GM12878 (cell line): ENCODE measurements at regions not wholly inside any gene's neighbourhood (a gene's known extent, or its start where the extent isn't known, plus 50 kb on each side); places are given as distances from the start of the nearest gene placed in this dataset.

Experiments
- CTCF ChIP-seq, 3 experiments: IDR thresholded peaks in 2 of 3; conservative IDR thresholded peaks in 1 of 3; 2 replicates each; pipeline ENCODE4 v1.5.1; 2011; ENCODE audit warnings: low read depth in 3 of 3, low read length in 3 of 3, mild to moderate bottlenecking in 3 of 3, control low read depth in 2 of 3, moderate library complexity in 2 of 3, inconsistent platforms in 1 of 3, mixed read lengths in 1 of 3; ENCODE audit not compliant: control insufficient read depth in 2 of 3, insufficient read depth in 1 of 3; ENCODE audit errors: extremely low read depth in 1 of 3
- ELK1 ChIP-seq: IDR thresholded peaks from 2 replicates; pipeline ENCODE4 v1.6.1; 2012; ENCODE audit warnings: low read depth, low read length, improper control_type of control experiment
- JUNB ChIP-seq: IDR thresholded peaks from 2 replicates; pipeline ENCODE4 v1.6.1; 2016; ENCODE audit warnings: antibody characterized with exemption, mild to moderate bottlenecking
- KDM1A ChIP-seq: fragments of 200-600 bp; sonication (generic); IDR thresholded peaks from 2 replicates; pipeline ENCODE4 v1.6.1; 2016; ENCODE audit warnings: borderline replicate concordance
- POLR2A ChIP-seq: IDR thresholded peaks from 2 replicates; pipeline ENCODE4 v1.6.1; 2011; ENCODE audit warnings: low read depth, mild to moderate bottlenecking, low read length
- POLR2AphosphoS5 ChIP-seq: IDR thresholded peaks from 2 replicates; pipeline ENCODE4 v1.6.1; 2011; ENCODE audit warnings: mild to moderate bottlenecking, low read length, inconsistent platforms
- POU2F2 ChIP-seq: IDR thresholded peaks from 3 replicates; pipeline ENCODE4 v1.6.1; 2011; ENCODE audit warnings: low read depth, mild to moderate bottlenecking, low read length, borderline replicate concordance
- TCF3 ChIP-seq: IDR thresholded peaks from 2 replicates; pipeline ENCODE4 v1.6.1; 2012; ENCODE audit warnings: low read depth, mild to moderate bottlenecking, low read length, borderline replicate concordance; ENCODE audit not compliant: insufficient read depth
- TCF7 ChIP-seq: IDR thresholded peaks from 2 replicates; pipeline ENCODE4 v1.6.1; 2014; ENCODE audit warnings: antibody characterized with exemption, borderline replicate concordance
- ZNF274 ChIP-seq: IDR thresholded peaks from one replicate; pipeline ENCODE4 v1.8.0; 2011; ENCODE audit not compliant: insufficient read length, insufficient read depth

- TF ChIP-seq POU2F2, result no peak
- no peak for TF ChIP-seq JUNB
- no peak for TF ChIP-seq POLR2A
- no peak for TF ChIP-seq POLR2AphosphoS5
- no peak for TF ChIP-seq CTCF (IDR thresholded peaks at IDR 0.05 in 2 of 3, conservative IDR thresholded peaks at IDR 0.05 in 1 of 3; ENCODE audit: control insufficient read depth in 2 of 3, extremely low read depth in 1 of 3, insufficient read depth in 1 of 3, low read depth in 3 of 3, low read length in 3 of 3)
- TF ChIP-seq ZNF274, result no peak
- no peak for TF ChIP-seq KDM1A
- no peak for TF ChIP-seq TCF7
- TF ChIP-seq ELK1, result no peak
- no peak for TF ChIP-seq TCF3
Observed at GRCh38 chr6:40320947-40321346, 266.2 kb downstream of the LRFN2 start.
